GM12878 (cell line): ENCODE measurements at regions not wholly inside any gene's neighbourhood (a gene's known extent, or its start where the extent isn't known, plus 50 kb on each side); places are given as distances from the start of the nearest gene placed in this dataset.

ENCODE experiments used
- ATAC-seq: fragments of 200-7000 bp; cut with Tn5 transposase; 3 replicates; pipeline ENCODE4 v1.9.1; 2020; ENCODE audit warnings: mild to moderate bottlenecking, moderate library complexity
- BruUV-seq: library from RNA; stranded (reverse); fragments of 400-500 nt; replicated peaks from 2 replicates; lab custom pipeline; 2021; lab: Mats Ljungman, UMichigan
- CTCF ChIA-PET: fragments of 300-600 bp; sonication (Branson Sonifier 250); formaldehyde crosslinking; extraction: SDS; loops from one replicate; lab custom pipeline; 2021; ENCODE audit warnings: inconsistent platforms; lab: Yijun Ruan, JAX
- POLR2A ChIA-PET: fragments of 350-600 bp; formaldehyde crosslinking; extraction: SDS; loops from one replicate; lab custom pipeline; 2021; ENCODE audit warnings: inconsistent platforms; lab: Charles Lee
- RAD21 ChIA-PET: fragments of 300-600 bp; sonication (Branson Sonifier 250); formaldehyde crosslinking; loops from one replicate; lab custom pipeline; 2023; ENCODE audit warnings: antibody characterized with exemption; ENCODE audit not compliant: unreplicated experiment; lab: Charles Lee
- SMC1A ChIA-PET: fragments of 300-600 bp; sonication (Branson Sonifier 250); formaldehyde crosslinking; loops from one replicate; lab custom pipeline; 2023; ENCODE audit not compliant: unreplicated experiment, uncharacterized antibody; lab: Charles Lee
- DNase-seq: peaks from one replicate; pipeline ENCODE4 v3.0.0-alpha.2; 2011; ENCODE audit warnings: low read depth, low spot score
- FAIRE-seq: peaks from 3 replicates; lab custom pipeline; 2011; peaks lifted over from hg19 to GRCh38; lab: Jason Lieb, UNC
- H2AFZ ChIP-seq: 2 replicates; pipeline ENCODE4 v1.6.0; 2011; ENCODE audit warnings: low read depth, low read length, control low read depth; ENCODE audit not compliant: control insufficient read depth
- H3K27ac ChIP-seq: 2 replicates; pipeline ENCODE4 v1.5.1; 2011; ENCODE audit warnings: control low read depth; ENCODE audit not compliant: control insufficient read depth, insufficient read depth
- H3K27me3 ChIP-seq, 2 experiments: replicated peaks in 1 of 2; 2 replicates each; pipeline versions ENCODE4 v1.6.0 to v1.6.1; 2011; ENCODE audit warnings: low read length in 1 of 2; ENCODE audit not compliant: control insufficient read depth in 2 of 2, insufficient read depth in 2 of 2
- H3K36me3 ChIP-seq, 2 experiments: 2 replicates each; pipeline ENCODE4 v1.5.1; 2011; ENCODE audit warnings: low read length in 1 of 2; ENCODE audit not compliant: control insufficient read depth in 2 of 2, insufficient read depth in 2 of 2
- H3K4me1 ChIP-seq: 2 replicates; pipeline ENCODE4 v1.6.1; 2011; ENCODE audit warnings: mild to moderate bottlenecking, low read length, moderate library complexity, mixed read lengths; ENCODE audit not compliant: control insufficient read depth, insufficient read depth
- H3K4me2 ChIP-seq: 2 replicates; pipeline ENCODE4 v1.6.0; 2011; ENCODE audit warnings: control low read depth; ENCODE audit not compliant: control insufficient read depth, insufficient read depth
- H3K4me3 ChIP-seq: fragments of 200-600 bp; sonication (generic); 2 replicates; pipeline ENCODE4 v1.5.1; 2016
- H3K79me2 ChIP-seq: 2 replicates; pipeline ENCODE4 v1.6.0; 2011; ENCODE audit warnings: low read length; ENCODE audit not compliant: control insufficient read depth, insufficient read depth
- H3K9ac ChIP-seq: 2 replicates; pipeline ENCODE4 v1.8.0; 2011; ENCODE audit warnings: low read length, control low read depth, mixed read lengths; ENCODE audit not compliant: control insufficient read depth, insufficient read depth
- H3K9me3 ChIP-seq: replicated peaks from 3 replicates; pipeline ENCODE4 v1.5.1; 2011; ENCODE audit warnings: mild to moderate bottlenecking, low read length; ENCODE audit not compliant: control insufficient read depth, insufficient read depth
- H4K20me1 ChIP-seq: 2 replicates; pipeline ENCODE4 v1.6.0; 2011; ENCODE audit not compliant: control insufficient read depth, insufficient read depth
- DPF2 ChIP-seq: fragments of 450-650 bp; IDR thresholded peaks from 2 replicates; pipeline ENCODE4 v1.6.1; 2017; ENCODE audit warnings: mild to moderate bottlenecking
- FOS ChIP-seq: IDR thresholded peaks from 3 replicates; pipeline ENCODE4 v1.6.1; 2011; ENCODE audit warnings: borderline replicate concordance; ENCODE audit not compliant: insufficient read length; ENCODE audit errors: extremely low read depth
- GABPA ChIP-seq: IDR thresholded peaks from 2 replicates; pipeline ENCODE4 v1.6.1; 2014; ENCODE audit warnings: antibody characterized with exemption, low read depth, mild to moderate bottlenecking, inconsistent platforms
- IKZF2 ChIP-seq, 2 experiments: fragments of 450-650 bp; IDR thresholded peaks; 2 replicates each; pipeline ENCODE4 v1.6.1; 2017; ENCODE audit warnings: mild to moderate bottlenecking in 2 of 2, moderate library complexity in 2 of 2
- JUNB ChIP-seq: IDR thresholded peaks from 2 replicates; pipeline ENCODE4 v1.6.1; 2016; ENCODE audit warnings: antibody characterized with exemption, mild to moderate bottlenecking
- MTA3 ChIP-seq: IDR thresholded peaks from 2 replicates; pipeline ENCODE4 v1.6.1; 2012; ENCODE audit warnings: low read length, inconsistent platforms, borderline replicate concordance
- NFYA ChIP-seq: IDR thresholded peaks from 2 replicates; pipeline ENCODE4 v1.6.1; 2011; ENCODE audit warnings: low read depth, mild to moderate bottlenecking, low read length, improper control_type of control experiment, borderline replicate concordance
- PKNOX1 ChIP-seq: fragments of 450-650 bp; IDR thresholded peaks from 2 replicates; pipeline ENCODE4 v1.6.1; 2016; ENCODE audit warnings: mild to moderate bottlenecking
- RAD21 ChIP-seq: IDR thresholded peaks from 2 replicates; pipeline ENCODE4 v1.6.1; 2011; ENCODE audit warnings: mild to moderate bottlenecking, low read depth, low read length, moderate library complexity; ENCODE audit not compliant: insufficient read depth
- SKIL ChIP-seq: fragments of 450-650 bp; IDR thresholded peaks from 2 replicates; pipeline ENCODE4 v1.6.1; 2017; ENCODE audit warnings: mild to moderate bottlenecking, low read depth, inconsistent platforms; ENCODE audit not compliant: poor library complexity, severe bottlenecking
- TARDBP ChIP-seq: IDR thresholded peaks from 2 replicates; pipeline ENCODE4 v1.6.1; 2016; ENCODE audit warnings: borderline replicate concordance
- WRNIP1 ChIP-seq: IDR thresholded peaks from 2 replicates; pipeline ENCODE4 v1.6.1; 2011; ENCODE audit warnings: low read depth, low read length, improper control_type of control experiment, borderline replicate concordance
- ZNF24 ChIP-seq: fragments of 450-650 bp; IDR thresholded peaks from 2 replicates; pipeline ENCODE4 v1.6.1; 2017; ENCODE audit warnings: antibody characterized with exemption, mild to moderate bottlenecking
- WGBS: methylation state at CpG from one replicate; pipeline ENCODE4 v1.1.6; 2016; ENCODE audit warnings: low lambda C conversion rate; ENCODE audit not compliant: insufficient replicate concordance, insufficient coverage; ENCODE audit errors: missing lambda C conversion rate; 5-methylcytosine and 5-hydroxymethylcytosine counted together
- in situ Hi-C: fragments of 300-500 bp; cut with MboI; formaldehyde crosslinking; loops from 9 replicates; pipeline ENCODE4 v1.14.3; 2018; ENCODE audit warnings: mixed read lengths
- intact Hi-C: fragments of 100-400 bp; cut with micrococcal nuclease; formaldehyde crosslinking; loops from one replicate; pipeline ENCODE4 v1.14.2; 2022; ENCODE audit not compliant: unreplicated experiment

GRCh38 chr6:12450467-12450866, 160.3 kb downstream of the EDN1 start (continued):
- TF ChIP-seq PKNOX1: no peak

GRCh38 chr6:12456343-12456742, 166.2 kb downstream of the EDN1 start:
- ChIA-PET RAD21 (no interaction called here), SMC1A (interaction anchor here (0.6 to 1.4 kb wide), 2 partner anchors 19 to 234 kb away, joined by 4 read pairs; no protein-coding TSS in a partner anchor), CTCF (no interaction called here), POLR2A (interaction anchor here (0.5 to 0.7 kb wide), 2 partner anchors 132 to 1364 kb away, joined by 4 to 6 read pairs; no protein-coding TSS in a partner anchor)
- ATAC-seq (no peak), FAIRE-seq (no peak), DNase-seq (no peak)
- no peaks in the 10 kb centered on the region for H3K4me1 ChIP-seq
- H2AFZ ChIP-seq: no peak overlapping the region
- no peaks in the 10 kb centered on the region for H4K20me1 ChIP-seq
- BruUV-seq: no TSS peak
- intact Hi-C loops: no loop called here
- in situ Hi-C loops: no loop called here
- TF ChIP-seq JUNB (no peak), NFYA (no peak), FOS (no peak), ZNF24 (no peak), GABPA (no peak), IKZF2 (IDR thresholded peaks at IDR 0.05) (no peak), SKIL (no peak), WRNIP1 (no peak), RAD21 (no peak), DPF2 (no peak), MTA3 (no peak), TARDBP (no peak)
- H3K9ac ChIP-seq: no peak overlapping the region
- peaks cover 6% of the 10 kb centered on the region; the same call in 2 of the 3 replicates for H3K9me3 ChIP-seq
- WGBS: 63% methylated on average over 12 of the region's 12 CpGs
- no peak overlapping the region for H3K4me2 ChIP-seq
- H3K36me3 ChIP-seq: no peaks in the 10 kb centered on the region
- H3K79me2 ChIP-seq: no peaks in the 10 kb centered on the region
- H3K27ac ChIP-seq: no peak overlapping the region
- H3K4me3 ChIP-seq: no peak overlapping the region
- no peaks in the 10 kb centered on the region for H3K27me3 ChIP-seq
